HG02798 (cell line): ENCODE measurements at regions not wholly inside any gene's neighbourhood (a gene's known extent, or its start where the extent isn't known, plus 50 kb on each side); places are given as distances from the start of the nearest gene placed in this dataset.
"Not testable (repeated sequence)": the region's sequence is repeated elsewhere in the genome, so short reads cannot be mapped to it uniquely, and the experiment has no call there.

Experiments
- ATAC-seq: cut with Tn5 transposase; IDR thresholded peaks from one replicate; pipeline ENCODE4 v1.9.1; 2021; ENCODE audit warnings: mild to moderate bottlenecking; ENCODE audit not compliant: unreplicated experiment, poor library complexity

- ATAC-seq: no peak
Observed at GRCh38 chr13:105846923-105847322, 688.5 kb downstream of the EFNB2 start.

GRCh38 chr13:105841286-105841685, 694.2 kb downstream of the EFNB2 start:
- ATAC-seq: no peak

- ATAC-seq: no peak
Observed at GRCh38 chr13:105838231-105838630, 697.2 kb downstream of the EFNB2 start.

- ATAC-seq: not testable (repeated sequence)
Observed at GRCh38 chr13:105837295-105837694, 698.2 kb downstream of the EFNB2 start.

- ATAC-seq: no peak
Observed at GRCh38 chr13:105830821-105831220, 704.6 kb downstream of the EFNB2 start.

GRCh38 chr13:105827111-105827809, 708.2 kb downstream of the EFNB2 start:
- no peak for ATAC-seq

- ATAC-seq: no peak
Observed at GRCh38 chr13:105825071-105825470, 710.4 kb downstream of the EFNB2 start.

- ATAC-seq: no peak
Observed at GRCh38 chr13:105821337-105821736, 714.1 kb downstream of the EFNB2 start.

- no peak for ATAC-seq
Observed at GRCh38 chr13:105820415-105820814, 715.0 kb downstream of the EFNB2 start.

- no peak for ATAC-seq
Observed at GRCh38 chr13:105817498-105817897, 718.0 kb downstream of the EFNB2 start.

GRCh38 chr13:105816994-105817393, 718.5 kb downstream of the EFNB2 start:
- ATAC-seq: no peak

GRCh38 chr13:105814902-105815250, 720.6 kb downstream of the EFNB2 start:
- no peak for ATAC-seq

GRCh38 chr13:105814219-105814901, 721.1 kb downstream of the EFNB2 start:
- ATAC-seq: no peak

- no peak for ATAC-seq
Observed at GRCh38 chr13:105806628-105806920, 728.9 kb downstream of the EFNB2 start.

GRCh38 chr13:105805892-105806627, 729.4 kb downstream of the EFNB2 start:
- ATAC-seq: no peak

GRCh38 chr13:105804561-105805190, 730.8 kb downstream of the EFNB2 start:
- ATAC-seq: no peak

GRCh38 chr13:105799155-105799554, 736.3 kb downstream of the EFNB2 start:
- ATAC-seq: no peak

- ATAC-seq: no peak
Observed at GRCh38 chr13:105798541-105798940, 736.9 kb downstream of the EFNB2 start.

- ATAC-seq: no peak
Observed at GRCh38 chr13:105796081-105796480, 739.4 kb downstream of the EFNB2 start.

- no peak for ATAC-seq
Observed at GRCh38 chr13:105790923-105791322, 744.5 kb downstream of the EFNB2 start.

- no peak for ATAC-seq
Observed at GRCh38 chr13:105788530-105788929, 746.9 kb downstream of the EFNB2 start.
